ENCODE measurements at regions not wholly inside any gene's neighbourhood (a gene's known extent, or its start where the extent isn't known, plus 50 kb on each side); places are given as distances from the start of the nearest gene placed in this dataset.

- no peak overlapping the region for H3K27ac ChIP-seq (ENCODE audit: low read depth, low read length, poor library complexity, severe bottlenecking)
- no peaks in the 10 kb centered on the region for H3K36me3 ChIP-seq (ENCODE audit: insufficient read depth, low read length)
- H3K9me3 ChIP-seq (ENCODE audit: low read length), result no peaks in the 10 kb centered on the region
- intact Hi-C loops (cut with micrococcal nuclease; ENCODE audit: unreplicated experiment), result loop anchor here (2.0 to 5.0 kb wide), 2 partner anchors 121 to 230 kb away; no protein-coding TSS in a partner anchor
- no peak overlapping the region for H3K4me3 ChIP-seq (ENCODE audit: low read depth, low read length, poor library complexity, severe bottlenecking)
- H4K20me1 ChIP-seq (ENCODE audit: insufficient read depth, low read length), result no peaks in the 10 kb centered on the region
- CTCF ChIA-PET (ENCODE audit: unreplicated experiment), result no interaction called here
- no peak overlapping the region for H2AFZ ChIP-seq (ENCODE audit: low read length)
- H3K4me1 ChIP-seq (ENCODE audit: insufficient read depth, low read length, poor library complexity, severe bottlenecking), result no peaks in the 10 kb centered on the region
- TF ChIP-seq EZH2phosphoT487 (IDR thresholded peaks at IDR 0.05; ENCODE audit: borderline replicate concordance, low read depth, low read length) (no peak), CTCF (conservative IDR thresholded peaks at IDR 0.05; ENCODE audit: low read length) (no peak)
- BruUV-seq (replicated peaks), result no TSS peak
- H3K79me2 ChIP-seq (ENCODE audit: insufficient read depth, low read depth, low read length), result no peaks in the 10 kb centered on the region
- no peak overlapping the region for H3K4me2 ChIP-seq (ENCODE audit: low read length)
- DNase-seq (ENCODE audit: low spot score), result no peak
- H3K9me2 ChIP-seq (ENCODE audit: insufficient read depth, low read length), result no peaks in the 10 kb centered on the region
- POLR2A ChIA-PET, result interaction anchor here (0.7 to 0.8 kb wide), 2 partner anchors 29 to 111 kb away, joined by 3 read pairs; no protein-coding TSS in a partner anchor
These were observed 178.5 kb upstream of the ZBED5 start for GRCh38 chr11:11036185-11036847.

- DNase-seq (ENCODE audit: low spot score), result no peak
These were observed 177.5 kb upstream of the ZBED5 start for GRCh38 chr11:11035331-11035730.

More at GRCh38 chr11:11035331-11035730, 177.5 kb upstream of the ZBED5 start:
- no peak overlapping the region for H2AFZ ChIP-seq (ENCODE audit: low read length)
- TF ChIP-seq EZH2phosphoT487 (IDR thresholded peaks at IDR 0.05; ENCODE audit: borderline replicate concordance, low read depth, low read length), result no peak
- no peak for TF ChIP-seq CTCF (conservative IDR thresholded peaks at IDR 0.05; ENCODE audit: low read length)
- ChIA-PET POLR2A (interaction anchor here (0.8 kb wide), 1 partner anchor 110 kb away, joined by 3 read pairs; no protein-coding TSS in a partner anchor), CTCF (ENCODE audit: unreplicated experiment) (no interaction called here)
- no TSS peak for BruUV-seq (replicated peaks)
- no peak overlapping the region for H3K27ac ChIP-seq (ENCODE audit: low read depth, low read length, poor library complexity, severe bottlenecking)
- H3K4me1 ChIP-seq (ENCODE audit: insufficient read depth, low read length, poor library complexity, severe bottlenecking), result no peaks in the 10 kb centered on the region
- H3K79me2 ChIP-seq (ENCODE audit: insufficient read depth, low read depth, low read length), result no peaks in the 10 kb centered on the region
- H3K4me2 ChIP-seq (ENCODE audit: low read length), result no peak overlapping the region
- no peaks in the 10 kb centered on the region for H4K20me1 ChIP-seq (ENCODE audit: insufficient read depth, low read length)
- no peaks in the 10 kb centered on the region for H3K9me2 ChIP-seq (ENCODE audit: insufficient read depth, low read length)
- intact Hi-C loops (cut with micrococcal nuclease; ENCODE audit: unreplicated experiment), result loop anchor here (5.0 kb wide), 1 partner anchor 122 kb away; no protein-coding TSS in a partner anchor
- H3K4me3 ChIP-seq (ENCODE audit: low read depth, low read length, poor library complexity, severe bottlenecking), result no peak overlapping the region
- H3K36me3 ChIP-seq (ENCODE audit: insufficient read depth, low read length), result no peaks in the 10 kb centered on the region
- H3K9me3 ChIP-seq (ENCODE audit: low read length), result no peaks in the 10 kb centered on the region

Data from OCI-LY7 (cell line).